Lower leg skin (tissue), 4 donors: ENCODE measurements at regions not wholly inside any gene's neighbourhood (a gene's known extent, or its start where the extent isn't known, plus 50 kb on each side); places are given as distances from the start of the nearest gene placed in this dataset.
"Not testable (repeated sequence)": the region's sequence is repeated elsewhere in the genome, so short reads cannot be mapped to it uniquely, and the experiment has no call there.

ENCODE experiments used
- DNase-seq, 2 donors: peaks; one replicate each; pipeline ENCODE4 v3.0.0-alpha.2; 2019; ENCODE audit warnings: low spot score in 2 of 2
- H3K4me3 ChIP-seq: fragments of 200-600 bp; sonication (generic); 2 replicates; pipeline ENCODE4 v1.5.1; 2017; ENCODE audit warnings: mild to moderate bottlenecking, low read depth; ENCODE audit not compliant: poor library complexity, severe bottlenecking
- CTCF ChIP-seq, 3 donors: fragments of 450-650 bp; IDR thresholded peaks; one replicate each; pipeline ENCODE4 v1.5.1; 2016; ENCODE audit warnings: antibody characterized with exemption in 3 of 3, mild to moderate bottlenecking in 3 of 3, moderate library complexity in 2 of 3
- POLR2A ChIP-seq, 2 donors: fragments of 450-650 bp; IDR thresholded peaks; one replicate each; pipeline ENCODE4 v1.6.1; 2016 to 2017; ENCODE audit warnings: antibody characterized with exemption in 2 of 2, mild to moderate bottlenecking in 1 of 2, moderate library complexity in 1 of 2
- WGBS, 2 donors: methylation state at CpG; one replicate each; pipeline ENCODE4 v1.1.5; 2018; 5-methylcytosine and 5-hydroxymethylcytosine counted together
- intact Hi-C: fragments of 100-400 bp; cut with DNase I; formaldehyde crosslinking; loops from one replicate; pipeline ENCODE4 v1.15.0; 2023; ENCODE audit warnings: low total_unique reads

- no peak overlapping the region for H3K4me3 ChIP-seq
- TF ChIP-seq CTCF (IDR thresholded peaks at IDR 0.05) (no peak), POLR2A (IDR thresholded peaks at IDR 0.05) (no peak)
- 85 to 94% methylated on average over 1 of the region's 1 CpG for WGBS, 2 donors
- intact Hi-C loops: no loop called here
- DNase-seq: no peak
Observed at GRCh38 chr3:166630190-166630589, 749.9 kb downstream of the ZBBX start.

- WGBS, 2 donors: 83 to 95% methylated on average over 1 of the region's 1 CpG
- intact Hi-C loops: no loop called here
- no peak overlapping the region for H3K4me3 ChIP-seq
- DNase-seq: no peak
- TF ChIP-seq CTCF (IDR thresholded peaks at IDR 0.05) (no peak), POLR2A (IDR thresholded peaks at IDR 0.05) (no peak)
Observed at GRCh38 chr3:166613365-166613764, 766.7 kb downstream of the ZBBX start.

GRCh38 chr3:166612761-166613160 lies 767.3 kb downstream of the ZBBX start:
- intact Hi-C loops, DNase-seq, H3K4me3 ChIP-seq: not testable (repeated sequence)
- 17 to 26% methylated on average over 2 of the region's 2 CpGs for WGBS, 2 donors

- no peak overlapping the region for H3K4me3 ChIP-seq
- 65 to 78% methylated on average over 1 of the region's 1 CpG for WGBS, 2 donors
- DNase-seq: no peak
- no peak for TF ChIP-seq POLR2A (IDR thresholded peaks at IDR 0.05)
- TF ChIP-seq CTCF (IDR thresholded peaks at IDR 0.05): no peak
- intact Hi-C loops: no loop called here
Observed at GRCh38 chr3:166607933-166608521, 770.8 kb upstream of the BCHE start.

GRCh38 chr3:166606988-166607387 lies 769.8 kb upstream of the BCHE start:
- no peak for TF ChIP-seq POLR2A (IDR thresholded peaks at IDR 0.05)
- no peak for TF ChIP-seq CTCF (IDR thresholded peaks at IDR 0.05)
- no peak overlapping the region for H3K4me3 ChIP-seq
- no peak for DNase-seq
- intact Hi-C loops: no loop called here

- intact Hi-C loops: no loop called here
- 92 to 93% methylated on average over 1 of the region's 1 CpG for WGBS, 2 donors
- TF ChIP-seq CTCF (IDR thresholded peaks at IDR 0.05) (no peak), POLR2A (IDR thresholded peaks at IDR 0.05) (no peak)
Observed at GRCh38 chr3:166593776-166594175, 756.6 kb upstream of the BCHE start.

More at GRCh38 chr3:166593776-166594175, 756.6 kb upstream of the BCHE start:
- no peak overlapping the region for H3K4me3 ChIP-seq
- DNase-seq: no peak
